SK-N-SH treated with all-trans-retinoic acid at 6 μM for 48 hours (cell line): ENCODE measurements at regions not wholly inside any gene's neighbourhood (a gene's known extent, or its start where the extent isn't known, plus 50 kb on each side); places are given as distances from the start of the nearest gene placed in this dataset.

Experiments
- ATAC-seq: fragments of 200-7000 bp; cut with Tn5 transposase; 3 replicates; pipeline ENCODE4 v1.9.1; 2020; ENCODE audit warnings: mild to moderate bottlenecking, moderate library complexity
- ARNTL ChIP-seq: fragments of 450-650 bp; formaldehyde crosslinking; IDR thresholded peaks from 2 replicates; pipeline ENCODE4 v1.5.0; 2020; ENCODE audit warnings: low read depth, mild to moderate bottlenecking, moderate library complexity, borderline replicate concordance
- BACH2 ChIP-seq: fragments of 250-450 bp; sonication (Bioruptor Pico); IDR thresholded peaks from 2 replicates; pipeline ENCODE4 v1.9.0; 2021; ENCODE audit warnings: mild to moderate bottlenecking, borderline replicate concordance
- CSDC2 ChIP-seq: fragments of 250-450 bp; sonication (Bioruptor Pico); IDR thresholded peaks from 2 replicates; pipeline ENCODE4 v1.5.0; 2020; ENCODE audit warnings: mild to moderate bottlenecking, moderate library complexity
- ESRRG ChIP-seq: fragments of 250-450 bp; sonication (Bioruptor Pico); IDR thresholded peaks from 2 replicates; pipeline ENCODE4 v1.6.1; 2021; ENCODE audit warnings: mild to moderate bottlenecking
- GLIS3 ChIP-seq: fragments of 250-450 bp; sonication (Bioruptor Pico); IDR thresholded peaks from 2 replicates; pipeline ENCODE4 v1.5.0; 2020; ENCODE audit warnings: mild to moderate bottlenecking, moderate library complexity
- ISL1 ChIP-seq: fragments of 250-450 bp; sonication (Bioruptor Pico); IDR thresholded peaks from 2 replicates; pipeline ENCODE4 v2.1.2; 2022; ENCODE audit warnings: mild to moderate bottlenecking, moderate library complexity
- OSR1 ChIP-seq: fragments of 250-450 bp; sonication (Bioruptor Pico); IDR thresholded peaks from 2 replicates; pipeline ENCODE4 v1.8.0; 2022; ENCODE audit warnings: moderate library complexity, mild to moderate bottlenecking, inconsistent platforms
- POU6F1 ChIP-seq: fragments of 250-450 bp; sonication (Bioruptor Pico); IDR thresholded peaks from 2 replicates; pipeline ENCODE4 v1.8.0; 2021; ENCODE audit warnings: low read depth, mild to moderate bottlenecking, moderate library complexity, borderline replicate concordance
- PPARA ChIP-seq: fragments of 250-450 bp; sonication (Bioruptor Pico); IDR thresholded peaks from 2 replicates; pipeline ENCODE4 v1.5.0; 2020; ENCODE audit warnings: mild to moderate bottlenecking, borderline replicate concordance
- RARB ChIP-seq: fragments of 250-450 bp; sonication (Bioruptor Pico); IDR thresholded peaks from 2 replicates; pipeline ENCODE4 v1.8.0; 2021; ENCODE audit warnings: mild to moderate bottlenecking, moderate library complexity
- TOX ChIP-seq: fragments of 250-450 bp; sonication (Bioruptor Pico); IDR thresholded peaks from 2 replicates; pipeline ENCODE4 v1.8.0; 2021; ENCODE audit warnings: mild to moderate bottlenecking, moderate library complexity, borderline replicate concordance
- TSHZ2 ChIP-seq: fragments of 250-450 bp; sonication (Bioruptor Pico); IDR thresholded peaks from 2 replicates; pipeline ENCODE4 v1.5.0; 2020; ENCODE audit warnings: mild to moderate bottlenecking, moderate library complexity
- ZC3H10 ChIP-seq: fragments of 250-450 bp; sonication (Bioruptor Pico); IDR thresholded peaks from 2 replicates; pipeline ENCODE4 v1.5.1; 2021; ENCODE audit warnings: mild to moderate bottlenecking, moderate library complexity
- ZFP3 ChIP-seq: fragments of 250-450 bp; sonication (Bioruptor Pico); IDR thresholded peaks from 2 replicates; pipeline ENCODE4 v1.5.0; 2020; ENCODE audit warnings: mild to moderate bottlenecking, moderate library complexity
- ZFP30 ChIP-seq: fragments of 450-650 bp; formaldehyde crosslinking; IDR thresholded peaks from 2 replicates; pipeline ENCODE4 v1.5.0; 2022; ENCODE audit warnings: mild to moderate bottlenecking, moderate library complexity
- ZNF565 ChIP-seq: fragments of 450-650 bp; formaldehyde crosslinking; conservative IDR thresholded peaks from 2 replicates; pipeline ENCODE4 v1.5.0; 2020; ENCODE audit warnings: low read depth, mild to moderate bottlenecking, moderate library complexity
- ZNF8 ChIP-seq: fragments of 450-650 bp; formaldehyde crosslinking; IDR thresholded peaks from 2 replicates; pipeline ENCODE4 v1.5.0; 2020; ENCODE audit warnings: mild to moderate bottlenecking, moderate library complexity
- TF ChIP-seq, protein P1 (sequence below): fragments of 250-450 bp; sonication (Bioruptor Pico); IDR thresholded peaks from 2 replicates; pipeline ENCODE4 v1.8.0; 2020; ENCODE audit warnings: mild to moderate bottlenecking, moderate library complexity, borderline replicate concordance
- TF ChIP-seq, protein P2 (sequence below): fragments of 250-450 bp; sonication (Bioruptor Pico); IDR thresholded peaks from 2 replicates; pipeline ENCODE4 v1.5.1; 2020; ENCODE audit warnings: low read depth, mild to moderate bottlenecking, moderate library complexity
- TF ChIP-seq, protein P3 (sequence below): fragments of 250-450 bp; sonication (Bioruptor Pico); IDR thresholded peaks from 2 replicates; pipeline ENCODE4 v1.5.1; 2021; ENCODE audit warnings: mild to moderate bottlenecking, moderate library complexity

- ATAC-seq, result peak; percentile 90
- TF ChIP-seq ZNF565 (CRISPR knock-in tag), result no peak
- TF ChIP-seq OSR1 (CRISPR knock-in tag), result no peak
- TF ChIP-seq POU6F1 (CRISPR knock-in tag), result peak; percentile 87; the same call in 1 of the 2 replicates
- TF ChIP-seq TOX, result peak; percentile 95
- TF ChIP-seq, protein P1, sequence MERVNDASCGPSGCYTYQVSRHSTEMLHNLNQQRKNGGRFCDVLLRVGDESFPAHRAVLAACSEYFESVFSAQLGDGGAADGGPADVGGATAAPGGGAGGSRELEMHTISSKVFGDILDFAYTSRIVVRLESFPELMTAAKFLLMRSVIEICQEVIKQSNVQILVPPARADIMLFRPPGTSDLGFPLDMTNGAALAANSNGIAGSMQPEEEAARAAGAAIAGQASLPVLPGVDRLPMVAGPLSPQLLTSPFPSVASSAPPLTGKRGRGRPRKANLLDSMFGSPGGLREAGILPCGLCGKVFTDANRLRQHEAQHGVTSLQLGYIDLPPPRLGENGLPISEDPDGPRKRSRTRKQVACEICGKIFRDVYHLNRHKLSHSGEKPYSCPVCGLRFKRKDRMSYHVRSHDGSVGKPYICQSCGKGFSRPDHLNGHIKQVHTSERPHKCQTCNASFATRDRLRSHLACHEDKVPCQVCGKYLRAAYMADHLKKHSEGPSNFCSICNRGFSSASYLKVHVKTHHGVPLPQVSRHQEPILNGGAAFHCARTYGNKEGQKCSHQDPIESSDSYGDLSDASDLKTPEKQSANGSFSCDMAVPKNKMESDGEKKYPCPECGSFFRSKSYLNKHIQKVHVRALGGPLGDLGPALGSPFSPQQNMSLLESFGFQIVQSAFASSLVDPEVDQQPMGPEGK (CRISPR knock-in tag), result 0 out of 2 replicates have a peak, but pooled peaks have one; percentile 50
- peak; percentile 29; the same call in 1 of the 2 replicates for TF ChIP-seq ZNF8 (CRISPR knock-in tag)
- no peak for TF ChIP-seq ARNTL (CRISPR knock-in tag)
- TF ChIP-seq, protein P2, sequence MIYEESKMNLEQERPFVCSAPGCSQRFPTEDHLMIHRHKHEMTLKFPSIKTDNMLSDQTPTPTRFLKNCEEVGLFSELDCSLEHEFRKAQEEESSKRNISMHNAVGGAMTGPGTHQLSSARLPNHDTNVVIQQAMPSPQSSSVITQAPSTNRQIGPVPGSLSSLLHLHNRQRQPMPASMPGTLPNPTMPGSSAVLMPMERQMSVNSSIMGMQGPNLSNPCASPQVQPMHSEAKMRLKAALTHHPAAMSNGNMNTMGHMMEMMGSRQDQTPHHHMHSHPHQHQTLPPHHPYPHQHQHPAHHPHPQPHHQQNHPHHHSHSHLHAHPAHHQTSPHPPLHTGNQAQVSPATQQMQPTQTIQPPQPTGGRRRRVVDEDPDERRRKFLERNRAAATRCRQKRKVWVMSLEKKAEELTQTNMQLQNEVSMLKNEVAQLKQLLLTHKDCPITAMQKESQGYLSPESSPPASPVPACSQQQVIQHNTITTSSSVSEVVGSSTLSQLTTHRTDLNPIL (CRISPR knock-in tag), result peak; percentile 99
- TF ChIP-seq GLIS3 (CRISPR knock-in tag), result no peak
- peak; percentile 64; the same call in 1 of the 2 replicates for TF ChIP-seq ESRRG (CRISPR knock-in tag)
- TF ChIP-seq ISL1 (CRISPR knock-in tag), result peak; percentile 97
- TF ChIP-seq, protein P3, sequence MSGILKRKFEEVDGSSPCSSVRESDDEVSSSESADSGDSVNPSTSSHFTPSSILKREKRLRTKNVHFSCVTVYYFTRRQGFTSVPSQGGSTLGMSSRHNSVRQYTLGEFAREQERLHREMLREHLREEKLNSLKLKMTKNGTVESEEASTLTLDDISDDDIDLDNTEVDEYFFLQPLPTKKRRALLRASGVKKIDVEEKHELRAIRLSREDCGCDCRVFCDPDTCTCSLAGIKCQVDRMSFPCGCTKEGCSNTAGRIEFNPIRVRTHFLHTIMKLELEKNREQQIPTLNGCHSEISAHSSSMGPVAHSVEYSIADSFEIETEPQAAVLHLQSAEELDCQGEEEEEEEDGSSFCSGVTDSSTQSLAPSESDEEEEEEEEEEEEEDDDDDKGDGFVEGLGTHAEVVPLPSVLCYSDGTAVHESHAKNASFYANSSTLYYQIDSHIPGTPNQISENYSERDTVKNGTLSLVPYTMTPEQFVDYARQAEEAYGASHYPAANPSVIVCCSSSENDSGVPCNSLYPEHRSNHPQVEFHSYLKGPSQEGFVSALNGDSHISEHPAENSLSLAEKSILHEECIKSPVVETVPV, result peak; percentile 92
- TF ChIP-seq ZC3H10 (CRISPR knock-in tag), result peak; percentile 96
- TF ChIP-seq RARB (CRISPR knock-in tag), result no peak
Measured at GRCh38 chr7:46257761-46258448, 336.8 kb upstream of the IGFBP3 start.

DNA sequence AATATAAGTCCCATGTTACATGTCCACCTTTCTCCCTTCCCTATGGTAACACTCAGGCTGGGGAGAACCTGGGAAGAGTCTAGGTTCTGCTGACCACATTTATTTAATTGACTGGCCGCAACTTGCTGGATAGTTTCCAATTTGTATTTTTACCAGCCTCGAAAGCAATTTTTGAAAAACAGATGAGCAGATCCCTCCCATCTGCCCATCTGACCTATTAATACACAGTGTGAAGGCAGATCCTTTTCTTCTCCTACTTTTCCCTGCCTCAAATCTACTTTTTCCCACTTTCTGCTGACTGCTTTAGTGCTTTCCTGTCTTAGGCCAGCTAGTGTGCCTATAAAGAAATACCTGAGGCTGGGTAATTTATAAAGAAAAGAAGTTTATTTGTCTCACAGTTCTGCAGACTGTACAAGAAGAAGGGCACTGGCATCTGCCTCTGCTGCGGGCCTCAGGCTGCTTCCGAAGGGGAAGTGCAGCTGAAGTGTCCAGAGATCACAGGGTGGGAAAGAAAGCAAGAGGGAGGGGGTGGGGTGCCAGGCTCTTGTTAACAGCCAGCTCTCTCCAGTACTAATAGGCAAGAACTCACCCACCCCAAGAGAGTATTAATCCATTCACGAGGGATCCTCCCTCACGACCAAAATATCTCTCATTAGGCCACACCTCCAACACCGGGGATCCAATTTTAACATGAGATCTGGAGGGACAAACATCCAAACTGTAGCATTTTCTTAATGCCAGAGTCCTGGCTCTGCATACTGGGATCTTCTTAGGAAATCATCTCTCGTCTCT, 336.0 kb upstream of the IGFBP3 start:
- TF ChIP-seq ESRRG (CRISPR knock-in tag) (no peak), ISL1 (CRISPR knock-in tag) (peak; percentile 67)

GRCh38 chr7:46253520-46253919, 332.4 kb upstream of the IGFBP3 start:
- no peak for ATAC-seq
- TF ChIP-seq ZFP3 (CRISPR knock-in tag) (no peak), PPARA (no peak)
- TF ChIP-seq, all 23 proteins: peak for 0

More for the DNA sequence above, 336.0 kb upstream of the IGFBP3 start:
- peak; percentile 63 for ATAC-seq

DNA sequence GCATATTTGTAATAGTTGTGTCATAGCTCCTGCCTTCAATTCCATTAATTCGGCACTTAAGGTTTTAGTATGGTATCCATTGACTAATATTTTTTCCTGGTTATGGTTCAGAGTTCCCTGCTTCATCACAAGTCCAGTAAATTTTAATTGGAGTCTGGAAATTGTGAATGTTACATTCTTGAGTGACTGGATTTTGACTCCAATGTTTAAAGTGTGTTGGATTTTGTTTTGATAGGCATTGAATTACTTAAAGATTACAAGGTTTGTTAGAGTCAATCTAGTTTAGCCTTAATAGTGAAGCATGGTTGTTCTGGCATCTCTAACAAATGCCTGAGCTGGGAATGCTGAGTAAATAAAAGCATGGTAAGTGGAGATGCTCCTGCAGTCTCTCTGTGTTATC, 326.6 kb upstream of the IGFBP3 start:
- peak; percentile 86 for ATAC-seq
- TF ChIP-seq ZFP30 (CRISPR knock-in tag), result no peak
- TF ChIP-seq ZFP3 (CRISPR knock-in tag), result no peak
- peak; percentile 75; the same call in 1 of the 2 replicates for TF ChIP-seq GLIS3 (CRISPR knock-in tag)
- no peak for TF ChIP-seq ZC3H10 (CRISPR knock-in tag)
- 0 out of 2 replicates have a peak, but pooled peaks have one; percentile 6 for TF ChIP-seq ESRRG (CRISPR knock-in tag)
- peak; percentile 30; the same call in 1 of the 2 replicates for TF ChIP-seq RARB (CRISPR knock-in tag)
- TF ChIP-seq BACH2, result no peak
- TF ChIP-seq, protein P3, result no peak
- TF ChIP-seq ZNF8 (CRISPR knock-in tag), result no peak
- no peak; the same call in 1 of the 2 replicates for TF ChIP-seq TSHZ2 (CRISPR knock-in tag)
- no peak for TF ChIP-seq PPARA
- TF ChIP-seq CSDC2 (CRISPR knock-in tag), result no peak; the same call in 1 of the 2 replicates
- TF ChIP-seq, protein P2 (CRISPR knock-in tag), result peak; percentile 87
- no peak for TF ChIP-seq OSR1 (CRISPR knock-in tag)
